Motor neuron (in vitro differentiated cells): ENCODE measurements at regions not wholly inside any gene's neighbourhood (a gene's known extent, or its start where the extent isn't known, plus 50 kb on each side); places are given as distances from the start of the nearest gene placed in this dataset.

Experiments used
- ATAC-seq, 8 experiments: fragments of 200-7000 bp; cut with Tn5 transposase; replicated peaks in 6 of 8; 2 replicates each; pipeline ENCODE4 v1.8.0; 2021; ENCODE audit warnings: mild to moderate bottlenecking in 8 of 8, moderate library complexity in 8 of 8
- H3K27ac ChIP-seq, 2 donors: fragments of 250-450 bp; sonication (Bioruptor Pico); 2 replicates each; pipeline ENCODE4 v1.9.0; 2021; ENCODE audit warnings: antibody characterized with exemption in 2 of 2, mild to moderate bottlenecking in 2 of 2, moderate library complexity in 1 of 2
- H3K4me1 ChIP-seq, 2 donors: fragments of 250-450 bp; sonication (Bioruptor Pico); replicated peaks in 1 of 2; 2 replicates each; pipeline ENCODE4 v1.6.1; 2021; ENCODE audit warnings: antibody characterized with exemption in 2 of 2, mild to moderate bottlenecking in 2 of 2, moderate library complexity in 1 of 2
- H3K4me3 ChIP-seq, 5 donors: fragments of 250-450 bp; sonication (Bioruptor Pico); 2 replicates each; pipeline ENCODE4 v1.9.0; 2021; ENCODE audit warnings: antibody characterized with exemption in 5 of 5, mild to moderate bottlenecking in 5 of 5, moderate library complexity in 4 of 5
- WGBS, 10 experiments: fragments of 450-650 bp; shearing (Covaris generic); methylation state at CpG; one replicate each; pipeline ENCODE4 v1.0.0; 2022; 5-methylcytosine and 5-hydroxymethylcytosine counted together
- in situ Hi-C, 9 experiments: fragments of 400-800 bp; cut with MboI; loops; one replicate each; pipeline ENCODE4 v1.15.0; 2021; ENCODE audit warnings: low sequenced_read_pairs in 9 of 9, low pct_unique_long_range_greater_than_20kb in 2 of 9; ENCODE audit not compliant: unreplicated experiment in 9 of 9

DNA sequence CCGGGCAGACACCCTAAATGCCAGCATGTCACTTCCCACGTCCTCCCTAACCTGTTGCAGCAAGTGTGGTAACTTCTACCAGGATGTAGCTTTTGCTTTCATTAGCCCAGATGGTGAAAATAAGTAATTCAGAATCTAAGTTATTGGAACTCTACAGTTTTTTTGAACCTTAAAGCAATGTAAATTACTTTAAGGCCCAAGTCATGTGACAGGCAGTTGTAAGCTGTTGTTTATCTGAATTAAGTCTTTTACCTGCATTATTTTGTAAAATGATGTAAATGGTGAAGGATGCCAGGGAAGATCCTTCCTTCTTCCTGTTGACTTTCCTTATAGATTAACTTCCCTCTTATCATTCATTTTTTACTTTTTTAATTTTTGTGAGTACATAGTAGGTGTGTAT lies 670.2 kb downstream of the SEMA5A start:
- in situ Hi-C loops: no loop called here
- Histone ChIP-seq H3K27ac (no peak overlapping the region), H3K4me1 (no peaks in the 10 kb centered on the region), H3K4me3 (no peak overlapping the region)
- ATAC-seq: no peak
- 80 to 93% (median 88%) methylated on average over 2 of the region's 2 CpGs; no CpG with 5 or more reads in 7 of the 10 experiments for WGBS, 10 experiments

DNA sequence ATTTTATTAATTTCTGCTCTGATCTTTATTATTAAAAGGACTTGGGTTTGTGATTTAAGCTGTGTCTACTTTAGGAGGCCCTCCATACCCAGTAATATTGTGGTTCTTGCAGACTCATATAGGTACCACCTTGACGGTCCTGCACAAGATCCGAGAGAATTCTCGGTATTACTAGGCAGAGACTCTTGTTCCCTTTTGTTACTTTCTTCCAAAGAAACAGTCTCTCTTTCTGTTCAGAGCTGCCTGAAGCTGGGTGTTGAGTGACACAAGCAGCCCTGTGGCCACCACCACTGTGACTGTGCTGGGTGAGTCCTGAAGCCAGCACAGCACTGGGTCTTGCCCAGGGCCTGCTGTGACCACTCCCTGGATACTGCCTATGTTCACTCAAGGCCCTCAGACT lies 666.6 kb downstream of the SEMA5A start:
- no peak for ATAC-seq
- Histone ChIP-seq H3K4me3 (no peak overlapping the region), H3K27ac (no peak overlapping the region), H3K4me1 (no peaks in the 10 kb centered on the region)
- in situ Hi-C loops: no loop called here
- 90 to 100% (median 94%) methylated on average over 2 to 3 of the region's 3 CpGs; no CpG with 5 or more reads in 3 of the 10 experiments for WGBS, 10 experiments

DNA sequence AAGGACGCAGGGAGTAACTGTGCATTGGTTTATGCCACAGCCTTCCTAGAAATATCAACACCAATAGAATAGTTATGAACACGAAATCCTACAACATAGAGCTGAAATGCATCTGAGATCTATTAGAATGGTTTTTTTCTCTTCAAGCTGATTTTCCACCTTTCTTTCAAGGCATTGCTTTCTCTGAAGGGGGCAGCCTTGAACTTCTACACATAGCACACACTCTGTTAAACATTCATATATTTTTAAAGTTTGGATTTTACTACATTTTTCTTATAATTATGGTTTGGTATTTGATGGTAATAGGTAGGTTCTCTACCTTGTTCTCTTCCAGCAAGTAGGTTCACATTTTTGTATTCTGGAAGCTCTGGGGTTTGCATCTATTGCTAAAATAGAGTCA lies 661.8 kb downstream of the SEMA5A start:
- in situ Hi-C loops: no loop called here
- 50 to 100% (median 83%) methylated on average over 1 to 2 of the region's 2 CpGs; no CpG with 5 or more reads in 1 of the 10 experiments for WGBS, 10 experiments
- H3K4me1 ChIP-seq: no peaks in the 10 kb centered on the region
- no peak overlapping the region for H3K4me3 ChIP-seq
- no peak for ATAC-seq
- H3K27ac ChIP-seq: no peak overlapping the region

GRCh38 chr5:8892926-8893325 lies 652.9 kb downstream of the SEMA5A start:
- H3K4me1 ChIP-seq: no peaks in the 10 kb centered on the region
- 57 to 100% (median 87%) methylated on average over 1 to 3 of the region's 3 CpGs; no CpG with 5 or more reads in 1 of the 10 experiments for WGBS, 10 experiments
- in situ Hi-C loops: no loop called here
- H3K4me3 ChIP-seq: no peak overlapping the region
- no peak overlapping the region for H3K27ac ChIP-seq
- no peak for ATAC-seq

- in situ Hi-C loops: no loop called here
- H3K4me3 ChIP-seq: no peak overlapping the region
- WGBS, 10 experiments: 0 to 78% (median 38%) methylated on average over 2 to 3 of the region's 3 CpGs
- H3K4me1 ChIP-seq: no peaks in the 10 kb centered on the region
- ATAC-seq: no peak
- H3K27ac ChIP-seq: no peak overlapping the region
Observed at GRCh38 chr5:8894031-8894430, 651.8 kb downstream of the SEMA5A start.

DNA sequence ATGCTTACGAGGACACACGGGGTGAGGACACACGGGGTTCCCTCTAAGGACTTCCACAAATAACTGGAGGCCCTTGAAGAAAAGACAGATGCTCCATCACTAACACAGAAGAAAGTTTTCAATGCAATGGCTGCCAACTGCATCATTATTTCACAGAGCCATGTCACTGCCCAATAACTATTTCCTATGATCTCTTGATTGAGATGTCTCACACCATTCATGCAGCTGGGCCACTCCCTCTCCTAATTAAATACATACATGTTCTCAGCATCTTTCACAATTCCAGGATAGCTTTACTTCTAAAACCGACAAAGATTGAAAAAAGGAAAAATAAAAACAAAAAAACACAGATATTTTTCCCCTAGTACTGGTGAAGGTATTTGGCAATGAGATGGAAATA lies 650.8 kb downstream of the SEMA5A start:
- Histone ChIP-seq H3K4me3 (no peak overlapping the region), H3K27ac (no peak overlapping the region), H3K4me1 (no peaks in the 10 kb centered on the region)
- peak in 2 of 8 experiments; percentile 31 to 63 for ATAC-seq
- 0 to 100% (median 78%) methylated on average over 1 to 4 of the region's 4 CpGs for WGBS, 10 experiments
- in situ Hi-C loops: no loop called here

DNA sequence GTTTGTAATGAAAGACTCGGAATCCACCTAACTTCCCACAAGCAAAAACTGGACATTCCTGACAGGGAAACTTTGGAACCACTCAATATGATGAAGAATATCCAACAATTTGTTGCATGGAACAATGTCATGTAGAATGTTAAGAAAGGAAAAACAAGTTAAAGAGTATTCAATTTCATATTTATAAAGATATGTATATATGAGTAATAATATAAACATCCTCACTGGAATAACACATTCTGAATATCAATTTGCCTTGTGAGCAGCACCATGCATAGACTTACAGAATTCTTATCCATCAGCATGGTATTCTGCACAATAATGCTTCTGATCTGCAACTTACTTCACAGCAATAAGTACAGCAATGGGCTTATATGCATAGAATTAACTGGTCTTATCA lies 650.3 kb downstream of the SEMA5A start:
- Histone ChIP-seq H3K27ac (no peak overlapping the region), H3K4me3 (no peak overlapping the region), H3K4me1 (no peaks in the 10 kb centered on the region)
- ATAC-seq: no peak
- in situ Hi-C loops: no loop called here
- 0 to 100% (median 63%) methylated on average over 1 of the region's 1 CpG; no CpG with 5 or more reads in 3 of the 10 experiments for WGBS, 10 experiments

GRCh38 chr5:8897316-8897715 lies 648.6 kb downstream of the SEMA5A start:
- no peak for ATAC-seq
- WGBS, 10 experiments: 67 to 100% (median 94%) methylated on average over 2 to 5 of the region's 5 CpGs; no CpG with 5 or more reads in 4 of the 10 experiments

DNA sequence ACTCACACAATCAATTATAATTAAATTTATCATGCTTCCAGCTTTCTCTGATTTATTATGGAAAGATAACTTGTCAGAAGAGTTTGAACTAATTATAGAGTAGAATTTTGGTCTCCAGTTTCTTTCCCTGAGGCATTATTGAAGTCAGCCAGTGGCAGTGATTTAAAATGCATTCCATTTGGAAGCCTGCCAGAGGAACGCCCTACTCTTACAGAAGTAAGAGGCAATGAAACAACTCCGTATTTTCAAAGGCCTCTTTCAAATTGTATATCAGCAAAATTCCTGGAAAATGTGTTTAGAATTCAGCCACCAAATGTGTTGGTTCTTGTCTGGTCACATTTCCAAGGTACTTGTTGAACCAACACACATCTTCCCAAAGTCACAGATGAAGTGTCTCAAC lies 640.9 kb downstream of the SEMA5A start:
- Histone ChIP-seq H3K4me1 (peaks cover 0 to 3% of the 10 kb centered on the region in 2 donors), H3K4me3 (no peak overlapping the region), H3K27ac (no peak overlapping the region)
- in situ Hi-C loops: no loop called here
- ATAC-seq: peak; percentile 36 to 93 (median 60)
- WGBS, 10 experiments: 0 to 67% (median 32%) methylated on average over 1 to 2 of the region's 2 CpGs; no CpG with 5 or more reads in 2 of the 10 experiments

More at GRCh38 chr5:8897316-8897715, 648.6 kb downstream of the SEMA5A start:
- in situ Hi-C loops: no loop called here
- Histone ChIP-seq H3K4me1 (no peaks in the 10 kb centered on the region), H3K27ac (no peak overlapping the region), H3K4me3 (no peak overlapping the region)

GRCh38 chr5:8906303-8906967 lies 639.4 kb downstream of the SEMA5A start:
- Histone ChIP-seq H3K4me3 (no peak overlapping the region), H3K4me1 (peaks cover 0 to 3% of the 10 kb centered on the region in 2 donors), H3K27ac (no peak overlapping the region)
- WGBS, 10 experiments: 72 to 96% (median 91%) methylated on average over 1 to 12 of the region's 12 CpGs
- no peak for ATAC-seq
- in situ Hi-C loops: no loop called here

- peak in 3 of 8 experiments; percentile 26 to 32 (median 30) for ATAC-seq
- in situ Hi-C loops: no loop called here
- no peak overlapping the region for H3K27ac ChIP-seq
- 45 to 100% (median 87%) methylated on average over 1 to 8 of the region's 8 CpGs for WGBS, 10 experiments
- peaks cover 0 to 3% of the 10 kb centered on the region in 2 donors for H3K4me1 ChIP-seq
- no peak overlapping the region for H3K4me3 ChIP-seq
Observed at GRCh38 chr5:8907168-8907868, 638.6 kb downstream of the SEMA5A start.

DNA sequence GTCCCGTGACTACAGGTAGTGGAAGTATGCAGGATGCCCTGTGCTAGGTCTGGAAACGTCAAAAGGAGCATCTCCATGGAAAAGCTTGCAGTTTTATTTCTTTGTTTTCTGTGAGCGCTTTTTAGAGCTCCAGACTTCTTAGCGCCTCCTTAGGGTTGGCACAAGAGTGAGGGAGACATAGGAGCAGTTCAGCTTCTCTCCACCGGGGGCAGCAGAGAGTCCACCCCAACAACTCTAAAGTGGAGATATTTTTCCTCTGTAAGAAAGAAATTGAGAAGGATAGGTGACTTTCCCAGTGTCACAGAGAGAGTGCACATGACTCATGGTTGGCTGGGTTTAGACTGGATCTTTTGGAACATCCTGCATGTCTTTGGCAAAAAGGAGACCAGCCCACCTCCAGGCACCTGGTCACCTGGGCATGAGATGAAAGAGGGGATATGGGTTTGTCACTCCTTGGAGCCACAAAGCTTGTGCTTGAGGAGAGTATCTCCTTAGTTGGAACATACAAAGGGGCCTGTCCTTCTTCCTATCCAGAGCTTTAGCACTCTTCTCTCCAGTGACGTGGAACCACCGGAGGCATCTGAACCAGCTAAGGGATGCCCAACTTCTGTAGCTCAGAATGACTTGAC lies 637.7 kb downstream of the SEMA5A start:
- peak in 3 of 8 experiments; percentile 15 to 39 (median 17) for ATAC-seq
- Histone ChIP-seq H3K27ac (no peak overlapping the region), H3K4me3 (no peak overlapping the region), H3K4me1 (peaks cover 0 to 3% of the 10 kb centered on the region in 2 donors)
- in situ Hi-C loops: no loop called here
- WGBS, 10 experiments: 41 to 97% (median 67%) methylated on average over 3 to 5 of the region's 7 CpGs; no CpG with 5 or more reads in 2 of the 10 experiments

DNA sequence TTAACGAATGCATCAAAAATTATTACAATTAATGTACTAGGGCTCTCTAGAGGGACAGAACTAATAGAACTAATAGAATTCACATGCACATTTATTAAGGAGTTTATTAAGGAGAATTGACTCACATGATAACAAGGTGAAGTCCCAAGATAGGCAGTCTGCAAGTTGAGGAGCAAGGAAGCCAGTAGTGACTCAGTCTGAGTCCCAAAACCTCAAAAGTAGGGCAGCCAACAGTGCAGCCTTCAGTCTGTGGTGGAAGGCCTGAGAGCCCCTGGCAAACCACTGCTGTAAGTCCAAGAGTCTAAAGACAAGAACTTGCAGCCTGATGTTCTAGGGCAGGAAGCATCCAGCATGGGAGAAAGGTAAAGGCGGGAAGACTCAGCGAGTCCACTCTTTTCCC lies 633.8 kb downstream of the SEMA5A start:
- Histone ChIP-seq H3K4me1 (no peaks in the 10 kb centered on the region), H3K27ac (no peak overlapping the region), H3K4me3 (no peak overlapping the region)
- no peak for ATAC-seq
- 67 to 100% (median 93%) methylated on average over 1 to 3 of the region's 3 CpGs; no CpG with 5 or more reads in 1 of the 10 experiments for WGBS, 10 experiments
- in situ Hi-C loops: no loop called here
